NCI-H2227 treated with DMSO at 0.1 percent for 48 hours (cell line): ENCODE measurements at regions not wholly inside any gene's neighbourhood (a gene's known extent, or its start where the extent isn't known, plus 50 kb on each side); places are given as distances from the start of the nearest gene placed in this dataset.
"Not testable (repeated sequence)": the region's sequence is repeated elsewhere in the genome, so short reads cannot be mapped to it uniquely, and the experiment has no call there.

Experiments used
- DNase-seq: peaks from one replicate; lab custom pipeline; 2025; lab: John Stamatoyannopoulos, UW

- DNase-seq: no peak
These were observed 63.2 kb downstream of the NENF start for GRCh38 chr1:212495766-212496494.

GRCh38 chr1:212496682-212497081 lies 64.0 kb downstream of the NENF start:
- DNase-seq: no peak

- DNase-seq: no peak
These were observed 64.8 kb downstream of the NENF start for GRCh38 chr1:212497553-212497952.

GRCh38 chr1:212498283-212499040 lies 65.7 kb downstream of the NENF start:
- DNase-seq: no peak

GRCh38 chr1:212500351-212500750 lies 67.6 kb downstream of the NENF start:
- no peak for DNase-seq

GRCh38 chr1:212500983-212501382 lies 68.3 kb downstream of the NENF start:
- DNase-seq: no peak

- no peak for DNase-seq
These were observed 71.0 kb downstream of the NENF start for GRCh38 chr1:212503714-212504113.

GRCh38 chr1:212504171-212504803 lies 71.6 kb downstream of the NENF start:
- no peak for DNase-seq

GRCh38 chr1:212506666-212507065 lies 73.9 kb downstream of the NENF start:
- DNase-seq: no peak

GRCh38 chr1:212507369-212507768 lies 74.6 kb downstream of the NENF start:
- DNase-seq: no peak

GRCh38 chr1:212512816-212513559 lies 80.3 kb downstream of the NENF start:
- DNase-seq: peak; percentile 34

- DNase-seq: no peak
These were observed 80.9 kb downstream of the NENF start for GRCh38 chr1:212513586-212513985.

- DNase-seq: no peak
These were observed 81.4 kb downstream of the NENF start for GRCh38 chr1:212514056-212514614.

- no peak for DNase-seq
These were observed 82.1 kb downstream of the NENF start for GRCh38 chr1:212514782-212515181.

GRCh38 chr1:212515329-212515760 lies 82.6 kb downstream of the NENF start:
- DNase-seq: peak; percentile 57

- not testable (repeated sequence) for DNase-seq
These were observed 83.3 kb downstream of the NENF start for GRCh38 chr1:212516012-212516411.

- peak; percentile 22 for DNase-seq
These were observed 85.7 kb downstream of the NENF start for GRCh38 chr1:212518188-212519054.

GRCh38 chr1:212519131-212519530 lies 86.4 kb downstream of the NENF start:
- no peak for DNase-seq

- DNase-seq: no peak
These were observed 87.6 kb downstream of the NENF start for GRCh38 chr1:212520299-212520698.

- no peak for DNase-seq
These were observed 87.8 kb upstream of the ATF3 start for GRCh38 chr1:212520746-212521145.
